ENCODE measurements at regions not wholly inside any gene's neighbourhood (a gene's known extent, or its start where the extent isn't known, plus 50 kb on each side); places are given as distances from the start of the nearest gene placed in this dataset.

- Mint-ChIP-seq H3K4me3 (no peak overlapping the region), H3K27ac (ENCODE audit: unreplicated experiment) (no peak overlapping the region), H3K27me3 (ENCODE audit: low read depth) (no peaks in the 10 kb centered on the region), H3K4me1 (peaks cover 4% of the 10 kb centered on the region), H3K9me3 (peaks cover 18% of the 10 kb centered on the region), H3K36me3 (ENCODE audit: low read depth) (peaks cover 20% of the 10 kb centered on the region)
- no peak for TF ChIP-seq CTCF (conservative IDR thresholded peaks at IDR 0.05)
- DNase-seq (ENCODE audit: low read depth, low spot score): no peak
Measured at GRCh38 chr12:91804533-91804932, 341.1 kb downstream of the BTG1 start.

- Mint-ChIP-seq H3K27me3 (ENCODE audit: low read depth) (no peaks in the 10 kb centered on the region), H3K27ac (ENCODE audit: unreplicated experiment) (no peak overlapping the region), H3K36me3 (ENCODE audit: low read depth) (peaks cover 8% of the 10 kb centered on the region), H3K4me3 (no peak overlapping the region), H3K9me3 (peaks cover 16% of the 10 kb centered on the region), H3K4me1 (peaks cover 20% of the 10 kb centered on the region)
- TF ChIP-seq CTCF (conservative IDR thresholded peaks at IDR 0.05): no peak
- DNase-seq (ENCODE audit: low read depth, low spot score): no peak
Measured at GRCh38 chr12:91801048-91801447, 344.6 kb downstream of the BTG1 start.

GRCh38 chr12:91793676-91794075, 352.0 kb downstream of the BTG1 start:
- Mint-ChIP-seq H3K27me3 (ENCODE audit: low read depth) (no peaks in the 10 kb centered on the region), H3K4me1 (peaks cover 18% of the 10 kb centered on the region), H3K27ac (ENCODE audit: unreplicated experiment) (no peak overlapping the region), H3K4me3 (no peak overlapping the region), H3K36me3 (ENCODE audit: low read depth) (no peaks in the 10 kb centered on the region), H3K9me3 (peaks cover 8% of the 10 kb centered on the region)
- DNase-seq (ENCODE audit: low read depth, low spot score): no peak
- no peak for TF ChIP-seq CTCF (conservative IDR thresholded peaks at IDR 0.05)

GRCh38 chr12:91792597-91792996, 353.0 kb downstream of the BTG1 start:
- TF ChIP-seq CTCF (conservative IDR thresholded peaks at IDR 0.05): no peak
- no peak overlapping the region for H3K4me3 Mint-ChIP-seq
- DNase-seq (ENCODE audit: low read depth, low spot score): no peak
- H3K4me1 Mint-ChIP-seq: peaks cover 16% of the 10 kb centered on the region
- H3K27me3 Mint-ChIP-seq (ENCODE audit: low read depth): no peaks in the 10 kb centered on the region
- H3K9me3 Mint-ChIP-seq: peaks cover 8% of the 10 kb centered on the region
- H3K27ac Mint-ChIP-seq (ENCODE audit: unreplicated experiment): no peak overlapping the region
- H3K36me3 Mint-ChIP-seq (ENCODE audit: low read depth): no peaks in the 10 kb centered on the region

GRCh38 chr12:91786499-91787272, 359.0 kb downstream of the BTG1 start:
- H3K36me3 Mint-ChIP-seq (ENCODE audit: low read depth): no peaks in the 10 kb centered on the region
- H3K27ac Mint-ChIP-seq (ENCODE audit: unreplicated experiment): peak overlapping the region; percentile 5
- no peak overlapping the region for H3K4me3 Mint-ChIP-seq
- peaks cover 6% of the 10 kb centered on the region for H3K9me3 Mint-ChIP-seq
- H3K27me3 Mint-ChIP-seq (ENCODE audit: low read depth): no peaks in the 10 kb centered on the region
- peaks cover 17% of the 10 kb centered on the region for H3K4me1 Mint-ChIP-seq
- DNase-seq (ENCODE audit: low read depth, low spot score): no peak
- no peak for TF ChIP-seq CTCF (conservative IDR thresholded peaks at IDR 0.05)
